Skeletal muscle satellite cell (primary cell): ENCODE measurements at regions not wholly inside any gene's neighbourhood (a gene's known extent, or its start where the extent isn't known, plus 50 kb on each side); places are given as distances from the start of the nearest gene placed in this dataset.

Experiments
- H3K27me3 ChIP-seq: 2 replicates; pipeline ENCODE4 v1.7.0; 2013; ENCODE audit warnings: low read length; ENCODE audit not compliant: control insufficient read depth, insufficient read depth
- H3K36me3 ChIP-seq: 2 replicates; pipeline ENCODE4 v1.7.0; 2013; ENCODE audit warnings: mild to moderate bottlenecking, control low read depth, low read length; ENCODE audit not compliant: insufficient read depth
- H3K4me1 ChIP-seq: 2 replicates; pipeline ENCODE4 v1.7.0; 2013; ENCODE audit warnings: low read length; ENCODE audit not compliant: control insufficient read depth, insufficient read depth
- H3K4me2 ChIP-seq: 2 replicates; pipeline ENCODE4 v1.7.0; 2013; ENCODE audit warnings: mild to moderate bottlenecking, low read length
- H3K4me3 ChIP-seq: 2 replicates; pipeline ENCODE4 v1.7.0; 2013; ENCODE audit warnings: low read length
- H3K9ac ChIP-seq: 2 replicates; pipeline ENCODE4 v1.7.0; 2013; ENCODE audit warnings: mild to moderate bottlenecking, low read depth, low read length, moderate library complexity
- H3K9me3 ChIP-seq: replicated peaks from 2 replicates; pipeline ENCODE4 v1.7.0; 2013; ENCODE audit warnings: mild to moderate bottlenecking, control low read depth, low read length

- Histone ChIP-seq H3K9ac (no peak overlapping the region), H3K4me3 (no peak overlapping the region), H3K4me1 (no peaks in the 10 kb centered on the region), H3K36me3 (no peaks in the 10 kb centered on the region), H3K4me2 (no peak overlapping the region), H3K9me3 (no peaks in the 10 kb centered on the region), H3K27me3 (no peaks in the 10 kb centered on the region)
Observed at GRCh38 chr3:40908612-40909011, 290.7 kb upstream of the CTNNB1 start.

- no peaks in the 10 kb centered on the region for H3K4me1 ChIP-seq
- no peaks in the 10 kb centered on the region for H3K36me3 ChIP-seq
- no peak overlapping the region for H3K4me3 ChIP-seq
- H3K9me3 ChIP-seq: no peaks in the 10 kb centered on the region
- no peak overlapping the region for H3K4me2 ChIP-seq
- no peaks in the 10 kb centered on the region for H3K27me3 ChIP-seq
- H3K9ac ChIP-seq: no peak overlapping the region
Observed at GRCh38 chr3:40911264-40911663, 288.0 kb upstream of the CTNNB1 start.

- H3K36me3 ChIP-seq: no peaks in the 10 kb centered on the region
- H3K4me2 ChIP-seq: no peak overlapping the region
- no peaks in the 10 kb centered on the region for H3K4me1 ChIP-seq
- no peak overlapping the region for H3K9ac ChIP-seq
- H3K9me3 ChIP-seq: no peaks in the 10 kb centered on the region
- no peaks in the 10 kb centered on the region for H3K27me3 ChIP-seq
- H3K4me3 ChIP-seq: no peak overlapping the region
Observed at GRCh38 chr3:40911928-40912327, 287.4 kb upstream of the CTNNB1 start.

DNA sequence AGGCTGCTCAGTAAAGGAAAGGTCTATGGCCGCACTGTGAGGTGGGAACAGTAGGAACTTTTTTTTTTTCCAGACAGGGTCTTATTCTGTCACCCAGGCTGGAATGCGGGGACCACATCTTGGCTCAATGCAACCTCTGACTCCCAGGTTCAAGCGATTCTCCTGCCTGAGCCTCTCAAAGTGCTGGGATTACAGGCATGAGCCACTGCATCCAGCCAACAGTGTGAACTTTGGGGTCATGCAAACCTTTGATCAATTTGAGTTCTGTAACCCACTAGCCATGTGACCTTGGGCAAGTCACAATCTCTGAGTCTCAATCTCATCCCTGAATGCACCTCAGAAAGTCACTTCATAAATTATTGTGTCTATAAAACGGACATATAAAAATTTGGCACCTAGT, 286.8 kb upstream of the CTNNB1 start:
- Histone ChIP-seq H3K36me3 (no peaks in the 10 kb centered on the region), H3K4me3 (no peak overlapping the region), H3K4me1 (no peaks in the 10 kb centered on the region), H3K4me2 (no peak overlapping the region), H3K9me3 (no peaks in the 10 kb centered on the region), H3K9ac (no peak overlapping the region), H3K27me3 (no peaks in the 10 kb centered on the region)

- no peak overlapping the region for H3K9ac ChIP-seq
- no peaks in the 10 kb centered on the region for H3K4me1 ChIP-seq
- no peak overlapping the region for H3K4me2 ChIP-seq
- H3K9me3 ChIP-seq: no peaks in the 10 kb centered on the region
- H3K27me3 ChIP-seq: no peaks in the 10 kb centered on the region
- H3K4me3 ChIP-seq: no peak overlapping the region
- H3K36me3 ChIP-seq: no peaks in the 10 kb centered on the region
Observed at GRCh38 chr3:40913192-40913591, 286.1 kb upstream of the CTNNB1 start.

- H3K9ac ChIP-seq: no peak overlapping the region
- H3K36me3 ChIP-seq: no peaks in the 10 kb centered on the region
- H3K4me3 ChIP-seq: no peak overlapping the region
- H3K4me1 ChIP-seq: no peaks in the 10 kb centered on the region
- no peak overlapping the region for H3K4me2 ChIP-seq
- H3K27me3 ChIP-seq: no peaks in the 10 kb centered on the region
- H3K9me3 ChIP-seq: no peaks in the 10 kb centered on the region
Observed at GRCh38 chr3:40913641-40914040, 285.7 kb upstream of the CTNNB1 start.

DNA sequence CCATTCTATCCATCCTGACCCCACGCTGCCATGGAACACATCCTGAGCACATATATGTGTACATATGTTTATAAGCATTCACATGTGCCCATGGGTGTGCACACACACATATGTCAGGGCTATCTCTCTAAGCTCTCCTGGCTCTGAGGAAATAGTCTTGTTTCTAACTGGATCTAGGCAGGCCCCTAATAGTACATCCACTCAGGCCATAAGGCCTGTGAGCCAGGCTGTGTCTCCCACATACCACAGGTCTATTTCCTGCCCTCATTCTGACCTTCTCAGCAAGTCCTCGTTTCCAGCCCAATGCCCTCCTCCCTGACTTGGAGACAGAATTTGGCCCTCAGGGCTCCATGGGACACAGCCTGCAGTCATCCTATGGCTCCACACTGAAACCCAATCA, 284.8 kb upstream of the CTNNB1 start:
- no peaks in the 10 kb centered on the region for H3K36me3 ChIP-seq
- H3K4me2 ChIP-seq: no peak overlapping the region
- no peak overlapping the region for H3K4me3 ChIP-seq
- no peaks in the 10 kb centered on the region for H3K27me3 ChIP-seq
- H3K4me1 ChIP-seq: no peaks in the 10 kb centered on the region
- H3K9me3 ChIP-seq: no peaks in the 10 kb centered on the region
- H3K9ac ChIP-seq: no peak overlapping the region

DNA sequence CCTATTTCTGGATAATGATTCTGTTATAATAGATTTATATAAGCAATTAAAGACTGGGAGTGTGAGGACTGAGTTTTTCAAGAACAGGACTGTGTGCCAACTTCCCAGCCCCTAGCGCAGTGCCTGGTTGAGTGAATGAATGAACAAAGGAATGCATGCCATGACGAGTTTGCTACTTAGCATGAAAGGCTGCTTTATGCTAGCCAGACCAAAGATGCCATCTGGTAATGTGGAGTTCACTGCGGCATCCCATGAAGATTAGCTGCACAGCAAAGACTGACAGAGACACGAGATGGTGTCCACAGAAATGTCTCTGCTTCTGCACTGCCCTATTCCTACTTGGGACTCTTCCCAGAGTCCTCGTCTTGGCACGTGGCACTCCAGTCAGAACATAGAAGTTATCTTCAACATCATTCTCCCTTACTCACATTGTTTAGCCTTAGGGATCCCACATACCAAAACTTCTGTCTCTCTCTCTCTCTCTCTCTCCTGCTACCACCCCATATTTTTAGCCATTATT, 283.9 kb upstream of the CTNNB1 start:
- H3K36me3 ChIP-seq: no peaks in the 10 kb centered on the region
- H3K9ac ChIP-seq: no peak overlapping the region
- H3K27me3 ChIP-seq: no peaks in the 10 kb centered on the region
- no peaks in the 10 kb centered on the region for H3K9me3 ChIP-seq
- H3K4me2 ChIP-seq: no peak overlapping the region
- no peak overlapping the region for H3K4me3 ChIP-seq
- H3K4me1 ChIP-seq: peaks cover 5% of the 10 kb centered on the region

GRCh38 chr3:40920041-40920440, 279.3 kb upstream of the CTNNB1 start:
- H3K4me1 ChIP-seq: peaks cover 6% of the 10 kb centered on the region

GRCh38 chr3:40921251-40921650, 278.1 kb upstream of the CTNNB1 start:
- Histone ChIP-seq H3K9ac (no peak overlapping the region), H3K4me3 (no peak overlapping the region), H3K9me3 (no peaks in the 10 kb centered on the region), H3K36me3 (no peaks in the 10 kb centered on the region), H3K4me1 (peaks cover 6% of the 10 kb centered on the region), H3K4me2 (no peak overlapping the region), H3K27me3 (no peaks in the 10 kb centered on the region)

More at GRCh38 chr3:40920041-40920440, 279.3 kb upstream of the CTNNB1 start:
- Histone ChIP-seq H3K4me2 (no peak overlapping the region), H3K27me3 (no peaks in the 10 kb centered on the region), H3K9ac (no peak overlapping the region), H3K36me3 (no peaks in the 10 kb centered on the region), H3K4me3 (no peak overlapping the region), H3K9me3 (no peaks in the 10 kb centered on the region)

- peaks cover 6% of the 10 kb centered on the region for H3K4me1 ChIP-seq
- no peak overlapping the region for H3K4me2 ChIP-seq
- no peaks in the 10 kb centered on the region for H3K9me3 ChIP-seq
- H3K36me3 ChIP-seq: no peaks in the 10 kb centered on the region
- no peak overlapping the region for H3K9ac ChIP-seq
- no peaks in the 10 kb centered on the region for H3K27me3 ChIP-seq
- H3K4me3 ChIP-seq: no peak overlapping the region
Observed at GRCh38 chr3:40923143-40923542, 276.2 kb upstream of the CTNNB1 start.

- peaks cover 6% of the 10 kb centered on the region for H3K4me1 ChIP-seq
- H3K9ac ChIP-seq: no peak overlapping the region
- no peaks in the 10 kb centered on the region for H3K9me3 ChIP-seq
- H3K4me3 ChIP-seq: no peak overlapping the region
- no peaks in the 10 kb centered on the region for H3K27me3 ChIP-seq
- H3K36me3 ChIP-seq: no peaks in the 10 kb centered on the region
- no peak overlapping the region for H3K4me2 ChIP-seq
Observed at GRCh38 chr3:40923651-40924050, 275.7 kb upstream of the CTNNB1 start.
